Mesenchymal stem cell (in vitro differentiated cells and primary cell): ENCODE measurements at regions not wholly inside any gene's neighbourhood (a gene's known extent, or its start where the extent isn't known, plus 50 kb on each side); places are given as distances from the start of the nearest gene placed in this dataset.

Source experiments
- DNase-seq: peaks from one replicate; pipeline ENCODE4 v3.0.0-alpha.2; 2013
- H2AFZ ChIP-seq: one replicate; pipeline ENCODE4 v1.6.1; 2013; ENCODE audit warnings: low read depth, mild to moderate bottlenecking, control low read depth, inconsistent platforms, low read length, moderate library complexity
- H2AK5ac ChIP-seq: 2 replicates; pipeline ENCODE4 v1.6.1; 2013; ENCODE audit warnings: low read length, moderate library complexity, mild to moderate bottlenecking, inconsistent platforms; ENCODE audit not compliant: severe bottlenecking
- H2BK120ac ChIP-seq: one replicate; pipeline ENCODE4 v1.6.1; 2013; ENCODE audit warnings: low read depth, mild to moderate bottlenecking, inconsistent platforms, low read length, moderate library complexity
- H2BK12ac ChIP-seq, 2 experiments: one replicate each; pipeline ENCODE4 v1.6.1; 2013; ENCODE audit warnings: inconsistent platforms in 2 of 2, low read length in 2 of 2, mild to moderate bottlenecking in 2 of 2, moderate library complexity in 2 of 2, control low read depth in 1 of 2
- H2BK15ac ChIP-seq: one replicate; pipeline ENCODE4 v1.6.1; 2013; ENCODE audit warnings: mild to moderate bottlenecking, low read depth, inconsistent platforms; ENCODE audit not compliant: poor library complexity, severe bottlenecking
- H2BK5ac ChIP-seq: 2 replicates; pipeline ENCODE4 v1.6.1; 2013; ENCODE audit warnings: low read depth, mild to moderate bottlenecking, low read length, control low read depth, inconsistent platforms; ENCODE audit not compliant: poor library complexity, severe bottlenecking
- H3K14ac ChIP-seq, 2 experiments: one replicate each; pipeline ENCODE4 v1.6.1; 2013; ENCODE audit warnings: inconsistent platforms in 2 of 2, low read length in 2 of 2, control low read depth in 1 of 2, mild to moderate bottlenecking in 1 of 2, moderate library complexity in 1 of 2
- H3K18ac ChIP-seq, 2 experiments: one replicate each; pipeline ENCODE4 v1.6.1; 2013; ENCODE audit warnings: inconsistent platforms in 2 of 2, low read length in 2 of 2, control low read depth in 1 of 2, low read depth in 1 of 2, mild to moderate bottlenecking in 1 of 2
- H3K23ac ChIP-seq, 2 experiments: one replicate each; pipeline ENCODE4 v1.6.1; 2013; ENCODE audit warnings: inconsistent platforms in 2 of 2, low read length in 2 of 2, mild to moderate bottlenecking in 2 of 2, moderate library complexity in 2 of 2, control low read depth in 1 of 2
- H3K27ac ChIP-seq: 2 replicates; pipeline ENCODE4 v1.5.1; 2013; ENCODE audit warnings: mild to moderate bottlenecking, moderate library complexity, low read length, control low read depth, inconsistent platforms; ENCODE audit not compliant: poor library complexity, severe bottlenecking
- H3K27me3 ChIP-seq, 2 experiments: 2 replicates each; pipeline versions ENCODE4 v1.6.1 to v1.7.0; 2013; ENCODE audit warnings: low read length in 2 of 2, mild to moderate bottlenecking in 2 of 2, moderate library complexity in 2 of 2, control low read depth in 1 of 2, inconsistent platforms in 1 of 2; ENCODE audit not compliant: control insufficient read depth in 1 of 2, insufficient read depth in 1 of 2
- H3K36me3 ChIP-seq, 2 experiments: 2 replicates each; pipeline versions ENCODE4 v1.6.1 to v1.7.0; 2013; ENCODE audit warnings: low read length in 2 of 2, control low read depth in 1 of 2, inconsistent platforms in 1 of 2, low read depth in 1 of 2, mild to moderate bottlenecking in 1 of 2; ENCODE audit not compliant: insufficient read depth in 2 of 2, control insufficient read depth in 1 of 2
- H3K4ac ChIP-seq, 2 experiments: one replicate each; pipeline ENCODE4 v1.6.1; 2013; ENCODE audit warnings: inconsistent platforms in 2 of 2, low read length in 2 of 2, mild to moderate bottlenecking in 2 of 2, moderate library complexity in 2 of 2, control low read depth in 1 of 2, low read depth in 1 of 2
- H3K4me1 ChIP-seq: 2 replicates; pipeline ENCODE4 v1.6.1; 2013; ENCODE audit warnings: low read depth, low read length, control low read depth; ENCODE audit not compliant: control insufficient read depth, insufficient read depth
- H3K4me2 ChIP-seq: 2 replicates; pipeline ENCODE4 v1.6.1; 2013; ENCODE audit warnings: low read length, mild to moderate bottlenecking, inconsistent platforms; ENCODE audit not compliant: poor library complexity, severe bottlenecking
- H3K4me3 ChIP-seq, 2 experiments: 2 replicates each; pipeline versions ENCODE4 v1.5.1 to v1.7.0; 2013; ENCODE audit warnings: low read length in 2 of 2, mild to moderate bottlenecking in 2 of 2, control low read depth in 1 of 2, low read depth in 1 of 2; ENCODE audit not compliant: insufficient read depth in 1 of 2
- H3K79me1 ChIP-seq: replicated peaks from 2 replicates; pipeline ENCODE4 v1.6.1; 2013; ENCODE audit warnings: mild to moderate bottlenecking, control low read depth, low read length, inconsistent platforms; ENCODE audit not compliant: poor library complexity, severe bottlenecking
- H3K9ac ChIP-seq: 2 replicates; pipeline ENCODE4 v1.7.0; 2013; ENCODE audit warnings: mild to moderate bottlenecking, low read length, moderate library complexity
- H3K9me3 ChIP-seq: 2 replicates; pipeline ENCODE4 v1.7.0; 2013; ENCODE audit warnings: mild to moderate bottlenecking, low read length; ENCODE audit not compliant: control insufficient read depth
- H4K8ac ChIP-seq: one replicate; pipeline ENCODE4 v1.6.1; 2013; ENCODE audit warnings: inconsistent platforms, mild to moderate bottlenecking, low read length, moderate library complexity
- H4K91ac ChIP-seq: one replicate; pipeline ENCODE4 v1.6.1; 2013; ENCODE audit warnings: mild to moderate bottlenecking, low read length, inconsistent platforms
- WGBS: methylation state at CpG from one replicate; pipeline ENCODE4 v1.1.7; 2013; ENCODE audit warnings: mixed read lengths; 5-methylcytosine and 5-hydroxymethylcytosine counted together

DNA sequence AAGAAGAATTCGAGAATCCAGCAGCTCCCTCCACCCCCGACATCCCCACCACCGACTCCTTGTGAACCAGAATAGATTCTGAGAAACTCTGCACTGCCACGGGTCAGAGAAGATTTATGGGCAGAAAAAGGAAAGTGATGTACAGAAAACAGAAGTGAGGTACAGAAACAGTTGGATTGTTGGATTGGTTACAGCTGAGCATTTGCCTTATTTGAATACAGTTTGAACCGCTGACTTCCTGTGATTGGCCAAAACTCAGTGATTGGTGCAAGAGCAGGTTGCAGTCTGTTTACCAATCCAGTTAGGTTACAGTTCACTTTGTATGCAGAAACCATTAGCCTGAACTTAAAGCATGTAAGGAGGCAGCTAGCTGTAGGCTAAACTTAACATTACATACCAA lies 131.2 kb upstream of the HDDC2 start:
- H4K8ac ChIP-seq, result no peak overlapping the region
- H3K18ac ChIP-seq, result no peak overlapping the region
- H2AFZ ChIP-seq, result no peak overlapping the region
- H2BK12ac ChIP-seq, result no peak overlapping the region
- peaks cover 0 to 3% of the 10 kb centered on the region in 2 experiments for H3K27me3 ChIP-seq
- no peaks in the 10 kb centered on the region for H3K36me3 ChIP-seq
- H3K14ac ChIP-seq, result no peak overlapping the region
- no peak overlapping the region for H4K91ac ChIP-seq
- no peaks in the 10 kb centered on the region for H3K9me3 ChIP-seq
- 72% methylated on average over 3 of the region's 5 CpGs for WGBS
- H2BK5ac ChIP-seq, result no peak overlapping the region
- DNase-seq, result no peak
- no peak overlapping the region for H3K9ac ChIP-seq
- H2BK15ac ChIP-seq, result no peak overlapping the region
- no peak overlapping the region for H3K4me2 ChIP-seq
- H3K27ac ChIP-seq, result no peak overlapping the region
- no peak overlapping the region for H3K23ac ChIP-seq
- H3K4me3 ChIP-seq, result no peak overlapping the region
- H2AK5ac ChIP-seq, result no peak overlapping the region
- H2BK120ac ChIP-seq, result no peak overlapping the region
- no peak overlapping the region for H3K4ac ChIP-seq
- no peaks in the 10 kb centered on the region for H3K79me1 ChIP-seq
- no peaks in the 10 kb centered on the region for H3K4me1 ChIP-seq

DNA sequence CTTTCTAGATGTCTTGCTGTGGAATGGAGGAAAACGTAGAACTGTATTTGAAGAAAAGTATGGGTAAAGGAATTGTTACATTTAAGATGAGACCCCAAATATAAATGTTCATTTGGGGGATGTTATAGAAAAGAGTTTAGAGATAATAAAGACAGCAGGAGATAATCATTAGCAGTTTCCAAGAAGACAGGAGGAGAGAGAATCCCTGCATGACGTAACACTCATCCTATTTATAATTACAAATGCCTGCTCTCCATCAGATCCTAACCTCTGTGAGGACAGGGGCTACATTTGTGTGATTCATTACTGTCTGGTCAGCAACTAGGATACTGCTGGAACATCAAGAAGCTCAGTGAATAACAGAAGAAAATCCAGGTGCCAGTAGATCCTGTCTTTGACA lies 133.0 kb upstream of the HDDC2 start:
- 89% methylated on average over 1 of the region's 2 CpGs for WGBS
- no peak overlapping the region for H4K8ac ChIP-seq
- no peak overlapping the region for H2BK15ac ChIP-seq

DNA sequence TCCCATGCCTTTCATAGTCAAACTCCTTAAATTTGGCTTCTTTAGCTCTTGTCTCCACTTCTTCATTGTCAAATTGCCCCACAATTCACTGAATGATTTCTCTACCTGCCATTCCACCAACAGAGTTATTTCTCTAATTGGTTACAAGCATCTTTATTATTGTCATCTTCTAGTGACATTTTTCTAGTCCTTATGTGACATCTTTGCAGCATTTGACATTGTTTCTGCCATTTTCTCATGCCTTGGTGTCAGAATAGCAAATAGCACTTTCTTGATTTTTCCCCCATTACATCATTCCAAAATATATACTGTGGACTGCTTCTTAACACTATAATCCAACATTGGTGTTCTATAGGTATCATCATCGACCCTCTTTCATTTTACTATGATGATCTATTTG lies 137.7 kb upstream of the HDDC2 start:
- no peak overlapping the region for H2BK15ac ChIP-seq
- H3K9ac ChIP-seq, result no peak overlapping the region
- H2BK120ac ChIP-seq, result no peak overlapping the region
- no peak overlapping the region for H4K8ac ChIP-seq
- H3K23ac ChIP-seq, result no peak overlapping the region
- H3K4ac ChIP-seq, result no peak overlapping the region
- no peak overlapping the region for H2BK5ac ChIP-seq
- no CpG with 5 or more reads among the region's 1 CpG for WGBS
- no peak overlapping the region for H2AK5ac ChIP-seq
- H2BK12ac ChIP-seq, result no peak overlapping the region
- no peaks in the 10 kb centered on the region for H3K9me3 ChIP-seq
- no peaks in the 10 kb centered on the region for H3K27me3 ChIP-seq
- no peak overlapping the region for H4K91ac ChIP-seq
- DNase-seq, result no peak
- no peak overlapping the region for H3K14ac ChIP-seq
- no peaks in the 10 kb centered on the region for H3K36me3 ChIP-seq
- H2AFZ ChIP-seq, result no peak overlapping the region
- no peaks in the 10 kb centered on the region for H3K4me1 ChIP-seq
- no peak overlapping the region for H3K18ac ChIP-seq
- no peak overlapping the region for H3K4me2 ChIP-seq
- no peaks in the 10 kb centered on the region for H3K79me1 ChIP-seq
- no peak overlapping the region for H3K27ac ChIP-seq
- no peak overlapping the region for H3K4me3 ChIP-seq

More for the DNA sequence above, 133.0 kb upstream of the HDDC2 start:
- Histone ChIP-seq H2AFZ (no peak overlapping the region), H4K91ac (no peak overlapping the region), H2AK5ac (no peak overlapping the region), H3K23ac (no peak overlapping the region), H2BK120ac (no peak overlapping the region), H3K4me2 (no peak overlapping the region), H3K4me3 (no peak overlapping the region), H2BK5ac (no peak overlapping the region), H3K9me3 (no peaks in the 10 kb centered on the region), H3K4ac (no peak overlapping the region), H3K36me3 (no peaks in the 10 kb centered on the region), H3K79me1 (no peaks in the 10 kb centered on the region), H2BK12ac (no peak overlapping the region), H3K4me1 (no peaks in the 10 kb centered on the region), H3K14ac (no peak overlapping the region), H3K9ac (no peak overlapping the region), H3K18ac (no peak overlapping the region), H3K27me3 (peaks cover 0 to 3% of the 10 kb centered on the region in 2 experiments), H3K27ac (no peak overlapping the region)
- no peak for DNase-seq

DNA sequence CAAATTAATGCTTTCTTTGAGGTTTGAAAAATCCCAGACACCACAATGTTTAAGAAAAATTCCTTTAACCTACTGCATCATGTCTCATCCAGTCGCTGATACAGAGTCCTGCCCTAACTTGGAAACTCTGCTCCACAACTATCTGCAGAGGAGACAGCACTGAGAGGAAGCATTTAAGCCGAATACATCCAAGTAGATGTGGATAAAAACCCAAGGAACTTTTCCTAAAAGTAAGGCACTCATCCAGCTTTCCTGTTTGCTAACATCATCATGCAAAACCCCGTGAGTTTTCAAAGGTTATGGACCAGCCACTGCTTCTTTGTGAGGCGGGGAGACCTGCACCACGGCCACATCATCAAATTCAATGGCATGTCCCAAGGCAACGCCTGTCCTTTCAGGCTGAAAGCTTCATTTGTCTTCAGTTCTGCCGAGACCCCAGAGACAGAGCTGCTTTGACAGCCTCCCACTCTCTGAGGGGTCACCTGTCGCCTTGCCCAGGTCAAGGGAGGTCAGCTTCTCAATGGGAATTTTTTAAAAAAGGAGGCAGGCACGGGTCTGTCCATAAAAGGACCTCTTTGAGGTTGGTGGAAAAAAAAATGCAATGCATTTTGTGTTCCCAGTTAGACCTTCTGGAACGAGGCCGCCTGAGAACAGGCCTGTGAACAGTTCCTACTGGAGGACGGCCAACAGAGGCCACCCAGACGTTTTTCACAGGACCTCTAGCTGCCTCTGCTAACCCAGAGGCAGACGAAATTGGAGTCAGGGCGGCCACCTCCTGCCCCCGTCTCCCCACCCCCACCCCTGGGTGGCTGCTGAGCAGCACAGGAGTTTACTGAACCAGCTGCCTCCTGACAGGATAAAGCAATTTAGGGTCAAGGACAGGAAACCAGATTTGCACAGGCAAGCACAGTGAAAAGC lies 142.5 kb upstream of the HDDC2 start:
- no peak overlapping the region for H2AFZ ChIP-seq
- H3K79me1 ChIP-seq, result no peaks in the 10 kb centered on the region
- no peak overlapping the region for H3K23ac ChIP-seq
- no peaks in the 10 kb centered on the region for H3K36me3 ChIP-seq
- no peak overlapping the region for H3K14ac ChIP-seq
- no peak overlapping the region for H3K4me3 ChIP-seq
- H3K18ac ChIP-seq, result peak overlapping the region; percentile 18 to 47
- H3K4ac ChIP-seq, result no peak overlapping the region
- no peaks in the 10 kb centered on the region for H3K4me1 ChIP-seq
- no peak overlapping the region for H2BK5ac ChIP-seq
- DNase-seq, result peak; percentile 62
- H3K9ac ChIP-seq, result no peak overlapping the region
- H4K8ac ChIP-seq, result peak overlapping the region; percentile 3
- H2AK5ac ChIP-seq, result no peak overlapping the region
- H4K91ac ChIP-seq, result no peak overlapping the region
- H3K4me2 ChIP-seq, result no peak overlapping the region
- H2BK12ac ChIP-seq, result peak overlapping the region in 1 of 2 experiments; percentile 37
- no peak overlapping the region for H2BK120ac ChIP-seq
- no peaks in the 10 kb centered on the region for H3K9me3 ChIP-seq
- WGBS, result 41% methylated on average over 16 of the region's 16 CpGs
- H3K27me3 ChIP-seq, result peaks cover 0 to 11% of the 10 kb centered on the region in 2 experiments
- H2BK15ac ChIP-seq, result no peak overlapping the region
- H3K27ac ChIP-seq, result no peak overlapping the region
